CD14-positive monocyte (primary cell): ENCODE measurements at regions not wholly inside any gene's neighbourhood (a gene's known extent, or its start where the extent isn't known, plus 50 kb on each side); places are given as distances from the start of the nearest gene placed in this dataset.

ENCODE experiments used
- DNase-seq, 3 donors: peaks; one replicate each; pipeline ENCODE4 v3.0.0-alpha.2; 2011 to 2022
- H2AFZ ChIP-seq: 2 replicates; pipeline ENCODE4 v1.6.0; 2012; ENCODE audit warnings: mild to moderate bottlenecking, low read depth, low read length, inconsistent platforms; ENCODE audit not compliant: insufficient read depth, poor library complexity, severe bottlenecking
- H3K27ac ChIP-seq, 2 donors: 1 replicate in 1 of 2; 2 replicates in 1 of 2; pipeline ENCODE4 v1.5.1; 2012 to 2013; ENCODE audit warnings: low read length in 2 of 2, control low read depth in 1 of 2, inconsistent platforms in 1 of 2, low read depth in 1 of 2, mild to moderate bottlenecking in 1 of 2
- H3K27me3 ChIP-seq, 2 donors: one replicate each; pipeline versions ENCODE4 v1.6.0 to v1.6.1; 2011 to 2013; ENCODE audit warnings: low read length in 2 of 2; ENCODE audit not compliant: control insufficient read depth in 2 of 2, insufficient read depth in 2 of 2
- H3K36me3 ChIP-seq, 2 donors: replicated peaks in 1 of 2; 1 replicate in 1 of 2; 2 replicates in 1 of 2; pipeline versions ENCODE4 v1.5.1 to v1.6.1; 2012 to 2013; ENCODE audit warnings: low read length in 2 of 2, control low read depth in 1 of 2, inconsistent platforms in 1 of 2, mild to moderate bottlenecking in 1 of 2; ENCODE audit not compliant: insufficient read depth in 2 of 2, control insufficient read depth in 1 of 2
- H3K4me1 ChIP-seq, 2 donors: 1 replicate in 1 of 2; 2 replicates in 1 of 2; pipeline versions ENCODE4 v1.5.1 to v1.6.1; 2012 to 2013; ENCODE audit warnings: low read length in 2 of 2, control low read depth in 1 of 2, inconsistent platforms in 1 of 2, mild to moderate bottlenecking in 1 of 2, moderate library complexity in 1 of 2; ENCODE audit not compliant: insufficient read depth in 2 of 2, control insufficient read depth in 1 of 2
- H3K4me2 ChIP-seq: replicated peaks from 2 replicates; pipeline ENCODE3; 2012; ENCODE audit warnings: low read length, moderate library complexity, mild to moderate bottlenecking; ENCODE audit not compliant: poor library complexity, severe bottlenecking; ENCODE audit errors: extremely low read depth
- H3K4me3 ChIP-seq, 3 experiments: fragments of 200-600 bp in 1 of 3; sonication (generic) in 1 of 3; replicated peaks in 1 of 3; 1 replicate in 2 of 3; 2 replicates in 1 of 3; pipeline ENCODE4 v1.5.1; 2011 to 2013; ENCODE audit warnings: low read length in 3 of 3, mild to moderate bottlenecking in 3 of 3, control low read depth in 2 of 3, low read depth in 2 of 3, inconsistent platforms in 1 of 3, moderate library complexity in 1 of 3
- H3K79me2 ChIP-seq: 2 replicates; pipeline ENCODE4 v1.6.0; 2012; ENCODE audit warnings: mild to moderate bottlenecking, control low read depth, inconsistent platforms, low read length, moderate library complexity; ENCODE audit not compliant: insufficient read depth
- H3K9ac ChIP-seq: 2 replicates; pipeline ENCODE4 v1.6.0; 2017; ENCODE audit warnings: low read length, mild to moderate bottlenecking; ENCODE audit not compliant: insufficient read depth, poor library complexity, severe bottlenecking
- H3K9me3 ChIP-seq, 2 donors: replicated peaks in 1 of 2; 1 replicate in 1 of 2; 2 replicates in 1 of 2; pipeline versions ENCODE4 v1.5.1 to v1.6.1; 2012 to 2013; ENCODE audit warnings: low read length in 2 of 2, control low read depth in 1 of 2; ENCODE audit not compliant: control insufficient read depth in 1 of 2, insufficient read depth in 1 of 2
- H4K20me1 ChIP-seq: 2 replicates; pipeline ENCODE4 v1.6.0; 2012; ENCODE audit warnings: mild to moderate bottlenecking, low read length, control low read depth, moderate library complexity; ENCODE audit not compliant: insufficient read depth
- H3K27ac Mint-ChIP-seq, 7 donors: one replicate each; pipeline ENCODE4 v1.8.0; 2020; ENCODE audit warnings: mild to moderate bottlenecking in 7 of 7, mixed read lengths in 7 of 7, moderate library complexity in 6 of 7, inconsistent platforms in 2 of 7
- H3K27me3 Mint-ChIP-seq, 3 donors: one replicate each; pipeline ENCODE4 v1.8.0; 2021 to 2022; ENCODE audit warnings: low read depth in 3 of 3, mild to moderate bottlenecking in 3 of 3, mixed read lengths in 3 of 3, moderate library complexity in 3 of 3, inconsistent platforms in 1 of 3
- H3K36me3 Mint-ChIP-seq, 2 donors: one replicate each; pipeline ENCODE4 v1.8.0; 2020; ENCODE audit warnings: mixed read lengths in 2 of 2, inconsistent platforms in 1 of 2, mild to moderate bottlenecking in 1 of 2
- H3K4me1 Mint-ChIP-seq: one replicate; pipeline ENCODE4 v1.8.0; 2020; ENCODE audit warnings: mild to moderate bottlenecking, mixed read lengths
- H3K4me3 Mint-ChIP-seq, 2 donors: one replicate each; pipeline ENCODE4 v1.8.0; 2020; ENCODE audit warnings: mild to moderate bottlenecking in 2 of 2, mixed read lengths in 2 of 2, moderate library complexity in 1 of 2
- H3K9me3 Mint-ChIP-seq, 7 donors: one replicate each; pipeline ENCODE4 v1.8.0; 2020 to 2022; ENCODE audit warnings: mixed read lengths in 7 of 7, mild to moderate bottlenecking in 6 of 7, moderate library complexity in 6 of 7, inconsistent platforms in 2 of 7
- CTCF ChIP-seq: fragments of 200-600 bp; IDR thresholded peaks from one replicate; pipeline ENCODE4 v1.8.0; 2022; ENCODE audit warnings: antibody characterized with exemption, mild to moderate bottlenecking
- WGBS: methylation state at CpG from one replicate; pipeline ENCODE4 v1.1.5; 2013; ENCODE audit warnings: missing lambda C conversion rate; ENCODE audit not compliant: insufficient coverage; 5-methylcytosine and 5-hydroxymethylcytosine counted together
- intact Hi-C, 2 donors: fragments of 100-400 bp; cut with micrococcal nuclease; formaldehyde crosslinking; loops; one replicate each; pipeline versions ENCODE4 v1.15.0 to v1.15.1; 2023

DNA sequence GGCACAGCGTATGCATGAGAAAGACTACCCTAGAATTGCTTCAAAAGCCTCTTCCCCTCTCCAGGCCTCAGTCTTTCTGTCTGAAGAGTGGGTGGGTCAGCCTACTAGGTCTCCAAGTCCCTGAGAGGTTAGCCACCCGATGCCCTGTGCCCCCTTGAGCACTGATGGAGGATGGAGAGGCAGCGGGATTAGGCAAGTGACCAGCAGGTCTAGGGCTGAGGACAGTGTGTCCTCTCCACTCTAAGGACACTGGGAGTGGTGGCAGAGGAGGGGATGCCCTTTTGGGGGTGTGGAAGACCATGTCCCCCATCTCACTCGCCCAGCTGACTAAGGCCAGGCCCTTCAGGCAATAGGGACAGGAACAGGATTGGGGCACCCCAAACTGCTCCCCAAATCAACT lies 72.2 kb upstream of the WNT11 start:
- Histone ChIP-seq H3K79me2 (no peaks in the 10 kb centered on the region), H3K36me3 (no peaks in the 10 kb centered on the region), H2AFZ (no peak overlapping the region), H3K4me1 (no peaks in the 10 kb centered on the region), H3K9ac (no peak overlapping the region), H3K4me2 (no peak overlapping the region), H3K4me3 (no peak overlapping the region), H3K27ac (no peak overlapping the region), H3K9me3 (peaks cover 11 to 14% of the 10 kb centered on the region in 2 donors), H3K27me3 (no peaks in the 10 kb centered on the region), H4K20me1 (no peaks in the 10 kb centered on the region)
- Mint-ChIP-seq H3K36me3 (no peaks in the 10 kb centered on the region), H3K4me3 (no peak overlapping the region), H3K27ac (no peak overlapping the region), H3K27me3 (peaks cover 1 to 8% (median 2%) of the 10 kb centered on the region in 3 donors), H3K4me1 (no peaks in the 10 kb centered on the region), H3K9me3 (peaks cover 8 to 18% (median 13%) of the 10 kb centered on the region in 7 donors)
- TF ChIP-seq CTCF: no peak
- 100% methylated on average over 1 of the region's 4 CpGs for WGBS
- intact Hi-C loops: no loop called here
- no peak for DNase-seq

- H3K36me3 Mint-ChIP-seq: no peaks in the 10 kb centered on the region
- peaks cover 1 to 7% (median 4%) of the 10 kb centered on the region in 3 donors for H3K27me3 Mint-ChIP-seq
- no peaks in the 10 kb centered on the region for H3K79me2 ChIP-seq
- no peaks in the 10 kb centered on the region for H3K27me3 ChIP-seq
- H3K4me1 ChIP-seq: no peaks in the 10 kb centered on the region
- no peak overlapping the region for H3K27ac ChIP-seq
- WGBS: 90% methylated on average over 22 of the region's 25 CpGs
- DNase-seq: no peak
- H3K9me3 Mint-ChIP-seq: peaks cover 8 to 22% (median 15%) of the 10 kb centered on the region in 7 donors
- H3K9ac ChIP-seq: no peak overlapping the region
- no peaks in the 10 kb centered on the region for H3K36me3 ChIP-seq
- no peak overlapping the region for H2AFZ ChIP-seq
- intact Hi-C loops: no loop called here
- H3K4me3 ChIP-seq: no peak overlapping the region
- no peak for TF ChIP-seq CTCF
- no peaks in the 10 kb centered on the region for H4K20me1 ChIP-seq
- no peak overlapping the region for H3K27ac Mint-ChIP-seq
- no peak overlapping the region for H3K4me3 Mint-ChIP-seq
- H3K4me1 Mint-ChIP-seq: no peaks in the 10 kb centered on the region
- H3K9me3 ChIP-seq: peaks cover 11 to 14% of the 10 kb centered on the region in 2 donors
- no peak overlapping the region for H3K4me2 ChIP-seq
These were observed 71.2 kb upstream of the WNT11 start for GRCh38 chr11:76277298-76278175.
